NB4 (cell line): ENCODE measurements at regions not wholly inside any gene's neighbourhood (a gene's known extent, or its start where the extent isn't known, plus 50 kb on each side); places are given as distances from the start of the nearest gene placed in this dataset.

ENCODE experiments used
- DNase-seq: peaks from one replicate; pipeline ENCODE4 v3.0.0; 2010; ENCODE audit warnings: low read depth
- H3K4me3 ChIP-seq: one replicate; pipeline ENCODE4 v1.5.1; 2011; ENCODE audit warnings: mild to moderate bottlenecking, low read depth, low read length, moderate library complexity
- CTCF ChIP-seq: IDR thresholded peaks from one replicate; pipeline ENCODE4 v1.5.1; 2012; ENCODE audit warnings: low read depth, low read length
- MAX ChIP-seq: IDR thresholded peaks from 2 replicates; pipeline ENCODE4 v1.6.1; 2011; ENCODE audit warnings: low read depth, low read length
- MYC ChIP-seq: IDR thresholded peaks from 2 replicates; pipeline ENCODE4 v1.6.1; 2011; ENCODE audit warnings: low read depth, low read length
- POLR2A ChIP-seq: IDR thresholded peaks from 2 replicates; pipeline ENCODE4 v1.6.1; 2011; ENCODE audit warnings: mild to moderate bottlenecking; ENCODE audit not compliant: insufficient read length; ENCODE audit errors: extremely low read depth

- no peak for DNase-seq
- no peak for TF ChIP-seq MAX
- no peak for TF ChIP-seq MYC
- no peak for TF ChIP-seq POLR2A
- no peak for TF ChIP-seq CTCF
- H3K4me3 ChIP-seq = no peak overlapping the region
Observed at GRCh38 chr12:105922670-105923102, 216.1 kb downstream of the NUAK1 start.

- no peak overlapping the region for H3K4me3 ChIP-seq
- TF ChIP-seq CTCF (no peak), MAX (no peak), POLR2A (no peak), MYC (no peak)
- DNase-seq = no peak
Observed at GRCh38 chr12:105924526-105925208, 214.1 kb downstream of the NUAK1 start.

GRCh38 chr12:105927564-105927963 lies 211.2 kb downstream of the NUAK1 start:
- DNase-seq = no peak
- TF ChIP-seq CTCF = no peak
- TF ChIP-seq MYC = no peak
- TF ChIP-seq MAX = no peak
- TF ChIP-seq POLR2A = no peak
- no peak overlapping the region for H3K4me3 ChIP-seq

GRCh38 chr12:105928436-105928835 lies 210.3 kb downstream of the NUAK1 start:
- no peak for TF ChIP-seq MAX
- no peak for TF ChIP-seq POLR2A
- TF ChIP-seq CTCF = no peak
- no peak for TF ChIP-seq MYC
- no peak overlapping the region for H3K4me3 ChIP-seq
- DNase-seq = no peak

GRCh38 chr12:105929192-105929591 lies 209.6 kb downstream of the NUAK1 start:
- H3K4me3 ChIP-seq = no peak overlapping the region
- no peak for DNase-seq
- TF ChIP-seq MAX (no peak), MYC (no peak), CTCF (no peak), POLR2A (no peak)
